Heart left ventricle (tissue), 16 donors: ENCODE measurements at regions not wholly inside any gene's neighbourhood (a gene's known extent, or its start where the extent isn't known, plus 50 kb on each side); places are given as distances from the start of the nearest gene placed in this dataset.

Experiments used
- ATAC-seq, 4 donors: fragments of 200-7000 bp; cut with Tn5 transposase; one replicate each; pipeline ENCODE4 v1.9.1; 2020 to 2022; ENCODE audit warnings: moderate library complexity in 4 of 4, mild to moderate bottlenecking in 3 of 4, moderate number of reproducible peaks in 1 of 4
- DNase-seq, 5 donors: peaks; one replicate each; pipeline ENCODE4 v3.0.0-alpha.2; 2020
- H3K27ac ChIP-seq, 12 donors: fragments of 200-600 bp; sonication (generic) in 4 of 12; one replicate each; pipeline versions ENCODE4 v1.5.0 to v1.8.0; 2016 to 2022; ENCODE audit warnings: mild to moderate bottlenecking in 2 of 12
- H3K27me3 ChIP-seq, 9 donors: fragments of 200-600 bp; sonication (generic) in 2 of 9; one replicate each; pipeline versions ENCODE4 v1.5.1 to v1.8.0; 2016 to 2022; ENCODE audit warnings: mild to moderate bottlenecking in 3 of 9
- H3K36me3 ChIP-seq, 9 donors: fragments of 200-600 bp; sonication (generic) in 2 of 9; one replicate each; pipeline versions ENCODE4 v1.5.0 to v1.8.0; 2018 to 2022; ENCODE audit warnings: mild to moderate bottlenecking in 2 of 9
- H3K4me1 ChIP-seq, 12 donors: fragments of 200-600 bp; sonication (generic) in 4 of 12; one replicate each; pipeline versions ENCODE4 v1.5.0 to v1.8.0; 2016 to 2022; ENCODE audit warnings: mild to moderate bottlenecking in 3 of 12
- H3K4me3 ChIP-seq, 12 donors: fragments of 200-600 bp; sonication (generic) in 4 of 12; one replicate each; pipeline versions ENCODE4 v1.5.0 to v1.8.0; 2017 to 2022; ENCODE audit warnings: mild to moderate bottlenecking in 9 of 12, moderate library complexity in 4 of 12
- H3K9me3 ChIP-seq, 12 donors: fragments of 200-600 bp; sonication (generic) in 4 of 12; one replicate each; pipeline versions ENCODE4 v1.5.0 to v1.8.0; 2016 to 2022; ENCODE audit warnings: mild to moderate bottlenecking in 1 of 12
- POLR2A ChIP-seq, 2 donors: fragments of 450-650 bp; IDR thresholded peaks; one replicate each; pipeline ENCODE4 v1.6.1; 2017; ENCODE audit warnings: antibody characterized with exemption in 2 of 2, mild to moderate bottlenecking in 2 of 2, moderate library complexity in 2 of 2
- WGBS, 4 donors: extraction: QIAGEN DNeasy Blood & Tissue Kit in 2 of 4; methylation state at CpG; one replicate each; pipeline versions ENCODE4 v1.1.5 to v1.1.7; 2013 to 2018; 5-methylcytosine and 5-hydroxymethylcytosine counted together
- intact Hi-C, 10 donors: fragments of 100-400 bp; cut with DNase I; formaldehyde crosslinking; loops; one replicate each; pipeline versions ENCODE4 v1.11.1 to v1.14.2; 2022
- TF ChIP-seq, protein P1 (sequence below), 12 donors: fragments of 200-600 bp; sonication (generic) in 4 of 12; IDR thresholded peaks; one replicate each; pipeline versions ENCODE4 v1.5.0 to v1.8.0; 2018 to 2022; ENCODE audit warnings: antibody characterized with exemption in 12 of 12, mild to moderate bottlenecking in 5 of 12
- donor health status: ischemic (EF 13 %, LVEDD 7.1; RV severe dilation, severe dysfunction).
- donor health status: healthy with polysubstance abuse.
- donor health status: DM: no; HTN: yes; CAD: no.
- donor health status: DM: no; HTN: no; CAD: no.
- donor health status: ischemic (EF 25% LVEDD 6.9; RV normal size, moderate dysfunction).
- donor health status: ischemic (EF 25% LVEDD 5.7; RV mildly dilated, moderate dysfunction).
- donor health status: healthy.
- donor health status: DM: yes; HTN: yes; CAD: no.
- donor health status: ischemic (EF 35%, LVEDD 5.7; RV mildly dilated, moderate dysfunction).
- donor health status: nonischemic (EF 11% LVEDD 7.7; RV severe dilation, severe dysfunction).
- donor health status: DM: yes; HTN: yes; CAD: no.
- donor health status: PGD.
- donor health status: ischemic (EF 29% LVEDD 5.4; RV normal size, mild dysfunction).
- donor health status: nonischemic (EF 23%, LVEDD 6.1; RV moderate dilation, normal function).

GRCh38 chr4:30836231-30836630 lies 116.1 kb downstream of the PCDH7 start:
- TF ChIP-seq POLR2A (IDR thresholded peaks at IDR 0.05): no peak
- ATAC-seq (no peak), DNase-seq (no peak)
- WGBS, 4 donors: 14 to 31% (median 22%) methylated on average over 1 of the region's 1 CpG
- H3K27me3 ChIP-seq: no peaks in the 10 kb centered on the region
- H3K36me3 ChIP-seq: no peaks in the 10 kb centered on the region
- H3K9me3 ChIP-seq: no peaks in the 10 kb centered on the region
- intact Hi-C loops: no loop called here
- H3K4me3 ChIP-seq: no peak overlapping the region
- H3K27ac ChIP-seq: peak overlapping the region in 1 of 12 donors; percentile 55
- H3K4me1 ChIP-seq: peaks cover 0 to 34% (median 3%) of the 10 kb centered on the region in 12 donors

DNA sequence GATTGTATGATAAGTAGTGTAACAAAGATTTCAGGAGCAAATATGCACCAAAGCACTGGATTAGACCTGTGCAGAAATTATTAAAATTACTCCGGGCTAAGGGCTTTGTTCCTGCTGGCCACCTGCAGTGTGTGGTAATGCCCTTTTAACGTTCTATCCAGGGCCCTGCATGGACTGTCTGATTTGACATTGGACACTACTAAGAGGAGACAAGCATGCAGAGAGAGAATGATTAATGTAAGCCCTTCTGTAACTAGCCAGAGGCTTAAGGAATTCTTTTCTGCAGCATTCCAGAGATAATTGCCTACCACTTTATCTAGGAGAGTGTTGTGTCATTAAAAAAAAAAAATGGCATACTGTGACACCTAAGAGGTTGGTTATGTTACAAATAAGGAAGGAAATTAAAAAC lies 117.0 kb downstream of the PCDH7 start:
- DNase-seq (no peak), ATAC-seq (peak; percentile 70 to 82 (median 80))
- no peaks in the 10 kb centered on the region for H3K36me3 ChIP-seq
- TF ChIP-seq POLR2A (IDR thresholded peaks at IDR 0.05): no peak
- TF ChIP-seq, protein P1, sequence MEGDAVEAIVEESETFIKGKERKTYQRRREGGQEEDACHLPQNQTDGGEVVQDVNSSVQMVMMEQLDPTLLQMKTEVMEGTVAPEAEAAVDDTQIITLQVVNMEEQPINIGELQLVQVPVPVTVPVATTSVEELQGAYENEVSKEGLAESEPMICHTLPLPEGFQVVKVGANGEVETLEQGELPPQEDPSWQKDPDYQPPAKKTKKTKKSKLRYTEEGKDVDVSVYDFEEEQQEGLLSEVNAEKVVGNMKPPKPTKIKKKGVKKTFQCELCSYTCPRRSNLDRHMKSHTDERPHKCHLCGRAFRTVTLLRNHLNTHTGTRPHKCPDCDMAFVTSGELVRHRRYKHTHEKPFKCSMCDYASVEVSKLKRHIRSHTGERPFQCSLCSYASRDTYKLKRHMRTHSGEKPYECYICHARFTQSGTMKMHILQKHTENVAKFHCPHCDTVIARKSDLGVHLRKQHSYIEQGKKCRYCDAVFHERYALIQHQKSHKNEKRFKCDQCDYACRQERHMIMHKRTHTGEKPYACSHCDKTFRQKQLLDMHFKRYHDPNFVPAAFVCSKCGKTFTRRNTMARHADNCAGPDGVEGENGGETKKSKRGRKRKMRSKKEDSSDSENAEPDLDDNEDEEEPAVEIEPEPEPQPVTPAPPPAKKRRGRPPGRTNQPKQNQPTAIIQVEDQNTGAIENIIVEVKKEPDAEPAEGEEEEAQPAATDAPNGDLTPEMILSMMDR (IDR thresholded peaks at IDR 0.05): no peak
- intact Hi-C loops: no loop called here
- no peaks in the 10 kb centered on the region for H3K9me3 ChIP-seq
- H3K27ac ChIP-seq: peak overlapping the region in 5 of 12 donors; percentile 21 to 55 (median 36)
- H3K4me1 ChIP-seq: peaks cover 0 to 34% (median 3%) of the 10 kb centered on the region in 12 donors
- no peak overlapping the region for H3K4me3 ChIP-seq
- WGBS, 4 donors: 28 to 35% (median 33%) methylated on average over 2 of the region's 2 CpGs
- H3K27me3 ChIP-seq: no peaks in the 10 kb centered on the region

DNA sequence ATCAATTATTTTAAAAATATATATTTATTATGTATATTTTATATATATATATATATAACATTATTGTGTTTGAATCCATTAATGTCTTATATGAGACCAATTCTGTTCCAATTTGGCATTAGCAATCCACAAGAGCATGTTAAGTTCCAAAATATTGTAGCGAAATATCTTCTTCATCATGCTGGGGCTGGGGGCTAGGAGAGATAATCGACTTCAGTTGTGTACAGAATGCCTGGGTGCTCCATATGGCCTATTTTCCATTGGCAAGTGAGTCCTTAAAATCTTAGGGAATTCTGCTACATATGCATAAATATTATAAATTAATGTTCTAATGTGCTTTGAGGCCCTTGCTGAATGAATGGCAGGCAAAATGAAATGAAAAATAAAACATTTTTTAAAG lies 117.7 kb downstream of the PCDH7 start:
- DNase-seq (no peak), ATAC-seq (no peak)
- Histone ChIP-seq H3K4me3 (no peak overlapping the region), H3K4me1 (peaks cover 0 to 31% (median 3%) of the 10 kb centered on the region in 12 donors), H3K9me3 (no peaks in the 10 kb centered on the region), H3K27me3 (no peaks in the 10 kb centered on the region), H3K27ac (no peak overlapping the region), H3K36me3 (no peaks in the 10 kb centered on the region)
- intact Hi-C loops: no loop called here
- WGBS, 4 donors: 65 to 70% (median 68%) methylated on average over 2 of the region's 2 CpGs
- TF ChIP-seq POLR2A (IDR thresholded peaks at IDR 0.05): no peak
- TF ChIP-seq, protein P1 (IDR thresholded peaks at IDR 0.05): no peak

DNA sequence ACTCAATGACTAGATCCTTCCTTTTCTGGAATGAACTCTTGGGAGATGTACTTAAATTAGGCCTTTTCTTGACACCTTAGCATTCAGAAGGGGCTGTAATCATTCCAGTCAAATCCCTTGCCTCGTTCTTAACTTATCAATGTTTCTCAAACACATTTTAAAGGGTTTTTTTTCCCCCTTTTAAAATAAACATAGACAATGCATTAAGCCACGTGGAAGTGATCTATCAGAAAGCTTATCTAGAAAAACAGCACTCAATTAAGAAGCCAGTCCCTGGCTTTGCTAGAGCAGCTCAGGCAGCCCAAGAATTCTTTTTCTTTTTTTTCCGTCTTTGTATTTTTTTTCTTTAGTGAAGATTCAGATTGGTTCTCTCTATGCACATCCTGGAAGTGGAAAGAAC lies 118.2 kb downstream of the PCDH7 start:
- no peaks in the 10 kb centered on the region for H3K9me3 ChIP-seq
- no peak for TF ChIP-seq POLR2A (IDR thresholded peaks at IDR 0.05)
- TF ChIP-seq, protein P1 (IDR thresholded peaks at IDR 0.05): no peak

More for the DNA sequence above, 118.2 kb downstream of the PCDH7 start:
- peaks cover 0 to 31% (median 3%) of the 10 kb centered on the region in 12 donors for H3K4me1 ChIP-seq
- WGBS, 4 donors: 28 to 39% (median 37%) methylated on average over 3 of the region's 3 CpGs
- no peak overlapping the region for H3K4me3 ChIP-seq
- H3K36me3 ChIP-seq: no peaks in the 10 kb centered on the region
- ATAC-seq: no peak
- H3K27me3 ChIP-seq: no peaks in the 10 kb centered on the region
- no peak for DNase-seq
- intact Hi-C loops: no loop called here
- H3K27ac ChIP-seq: no peak overlapping the region
